Activated CD4-positive, alpha-beta T cell treated with anti-CD3 and anti-CD28 coated beads, Interleukin-2, amount 50 U/mL, for 1 hour (primary cell): ENCODE measurements at regions not wholly inside any gene's neighbourhood (a gene's known extent, or its start where the extent isn't known, plus 50 kb on each side); places are given as distances from the start of the nearest gene placed in this dataset.
A peak's percentile ranks its signal among the peaks of the same experiment; 100 is the strongest.

Experiments
- DNase-seq: peaks from one replicate; pipeline ENCODE4 v3.0.0-alpha.2; 2020

- DNase-seq: peak; percentile 35
Observed at GRCh38 chr3:56923526-56924224, 121.9 kb upstream of the ARHGEF3 start.

GRCh38 chr3:56921573-56922453 is 120.1 kb upstream of the ARHGEF3 start:
- DNase-seq: no peak

- no peak for DNase-seq
Observed at GRCh38 chr3:56919797-56920195, 118.0 kb upstream of the ARHGEF3 start.

- no peak for DNase-seq
Observed at GRCh38 chr3:56919137-56919796, 117.5 kb upstream of the ARHGEF3 start.

GRCh38 chr3:56918111-56918568 is 116.4 kb upstream of the ARHGEF3 start:
- DNase-seq: no peak

GRCh38 chr3:56917361-56918110 is 115.8 kb upstream of the ARHGEF3 start:
- DNase-seq: no peak

GRCh38 chr3:56916716-56917360 is 115.1 kb upstream of the ARHGEF3 start:
- no peak for DNase-seq

- DNase-seq: peak; percentile 62
Observed at GRCh38 chr3:56915966-56916586, 114.3 kb upstream of the ARHGEF3 start.

- no peak for DNase-seq
Observed at GRCh38 chr3:56914646-56915045, 112.9 kb upstream of the ARHGEF3 start.

- no peak for DNase-seq
Observed at GRCh38 chr3:56911363-56911762, 109.6 kb upstream of the ARHGEF3 start.

- no peak for DNase-seq
Observed at GRCh38 chr3:56909349-56909748, 107.6 kb upstream of the ARHGEF3 start.

- no peak for DNase-seq
Observed at GRCh38 chr3:56908004-56908403, 106.3 kb upstream of the ARHGEF3 start.

- DNase-seq: no peak
Observed at GRCh38 chr3:56904552-56905215, 102.9 kb upstream of the ARHGEF3 start.

- no peak for DNase-seq
Observed at GRCh38 chr3:56903231-56903782, 101.6 kb upstream of the ARHGEF3 start.

- no peak for DNase-seq
Observed at GRCh38 chr3:56902468-56903160, 100.9 kb upstream of the ARHGEF3 start.

GRCh38 chr3:56900801-56901200 is 99.1 kb upstream of the ARHGEF3 start:
- no peak for DNase-seq

GRCh38 chr3:56899851-56900250 is 98.1 kb upstream of the ARHGEF3 start:
- DNase-seq: no peak

- DNase-seq: no peak
Observed at GRCh38 chr3:56899078-56899477, 97.3 kb upstream of the ARHGEF3 start.

GRCh38 chr3:56896357-56896756 is 94.6 kb upstream of the ARHGEF3 start:
- DNase-seq: no peak

GRCh38 chr3:56894881-56895431 is 93.2 kb upstream of the ARHGEF3 start:
- DNase-seq: no peak
